Amniotic epithelial cell (primary cell): ENCODE measurements at regions not wholly inside any gene's neighbourhood (a gene's known extent, or its start where the extent isn't known, plus 50 kb on each side); places are given as distances from the start of the nearest gene placed in this dataset.
A peak's percentile ranks its signal among the peaks of the same experiment; 100 is the strongest.

Experiments used
- DNase-seq: peaks from one replicate; pipeline ENCODE4 v3.0.0-alpha.2; 2010; ENCODE audit warnings: low read depth

DNA sequence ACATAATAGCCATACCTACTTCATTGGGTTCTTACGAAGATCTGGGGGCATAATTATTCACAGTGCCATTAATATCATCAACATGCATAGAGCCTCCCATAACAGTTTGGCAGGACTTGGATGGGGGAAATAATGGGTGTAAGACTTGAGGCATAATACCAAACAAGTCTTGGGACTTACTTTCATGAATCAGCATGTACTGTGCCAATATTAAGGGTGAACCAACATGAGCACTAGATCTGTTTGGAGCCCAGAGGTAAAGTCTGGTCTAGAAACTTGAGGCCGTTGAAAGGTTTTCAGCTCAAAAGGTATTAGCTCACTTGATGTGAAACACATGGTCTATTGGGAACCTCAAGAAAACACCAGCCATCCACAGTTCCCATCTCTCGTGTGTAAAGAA, 56.7 kb upstream of the ZC3H11B start:
- DNase-seq = no peak

DNA sequence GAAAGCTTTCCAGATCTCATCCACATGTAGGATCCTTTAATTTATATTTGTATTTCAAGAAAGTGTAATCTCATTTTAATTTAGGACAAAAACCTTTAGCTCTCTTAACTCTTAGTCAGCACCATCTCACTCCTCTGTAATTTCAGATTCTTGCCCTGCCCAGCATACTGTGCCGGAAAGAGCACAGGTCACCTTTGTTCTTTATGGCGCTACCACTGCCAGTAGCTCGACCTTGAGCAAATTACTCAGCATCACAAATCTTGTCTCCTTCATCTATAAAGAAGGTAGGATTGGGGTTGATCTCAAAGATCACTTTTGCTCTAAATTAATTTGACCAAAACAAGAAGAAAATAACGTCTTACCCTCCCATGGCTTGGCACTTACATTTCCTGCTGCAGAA, 56.1 kb upstream of the ZC3H11B start:
- no peak for DNase-seq

DNA sequence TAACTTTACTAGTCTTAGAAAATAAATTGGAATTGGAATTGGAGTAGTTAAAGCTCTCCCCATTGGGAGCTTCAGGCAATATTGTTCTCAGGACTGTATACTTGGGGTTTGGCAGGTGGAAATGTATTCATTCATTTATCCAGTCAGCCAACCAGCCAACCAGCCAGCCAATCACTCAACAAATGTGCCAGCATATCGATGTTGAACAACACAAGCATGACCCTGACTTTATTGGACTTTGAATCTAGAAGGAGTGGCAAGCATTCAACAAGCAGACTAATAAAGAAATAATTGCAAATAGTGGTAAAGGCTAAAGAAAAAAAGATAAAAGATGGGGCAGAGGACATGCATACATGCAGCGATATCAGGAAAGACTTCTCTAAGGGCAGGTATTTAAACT, 55.5 kb upstream of the ZC3H11B start:
- DNase-seq = no peak

DNA sequence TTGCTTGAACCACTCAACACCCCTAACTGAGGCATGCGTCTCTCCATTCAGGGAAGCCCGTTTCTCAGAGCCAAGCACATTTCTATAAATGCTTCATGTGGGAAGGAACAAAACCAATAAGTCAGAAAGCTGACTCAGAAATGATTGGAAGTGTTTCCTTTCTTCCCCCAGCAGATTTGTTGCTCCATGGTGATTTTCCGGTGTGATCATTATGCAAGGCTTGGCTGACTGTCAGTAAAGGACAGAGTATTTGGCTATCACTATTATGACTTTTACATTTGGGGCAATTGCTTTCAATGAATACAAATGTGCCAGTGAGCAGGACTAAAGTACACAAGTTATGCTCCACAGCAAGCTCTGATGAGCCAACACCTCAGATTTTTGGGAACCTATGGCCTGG, 53.3 kb upstream of the ZC3H11B start:
- peak; percentile 25 for DNase-seq

DNA sequence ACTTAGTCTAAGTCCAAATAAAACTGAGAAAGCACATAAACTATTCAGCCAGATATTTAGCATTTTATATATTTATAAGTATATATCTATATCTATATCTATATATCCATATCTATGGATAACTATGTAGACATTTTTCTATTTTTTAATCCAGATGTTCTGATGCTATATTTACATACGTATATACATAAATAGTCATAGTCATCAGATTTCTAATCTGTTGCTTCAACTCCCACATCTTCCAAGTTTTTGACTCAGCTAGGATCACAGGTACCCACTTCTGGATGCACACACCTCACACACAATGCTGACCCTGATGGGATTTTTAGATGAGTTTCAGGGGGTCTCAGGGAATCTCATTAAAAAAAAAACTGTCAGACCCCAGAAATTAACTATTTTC, 52.2 kb upstream of the ZC3H11B start:
- no peak for DNase-seq

DNA sequence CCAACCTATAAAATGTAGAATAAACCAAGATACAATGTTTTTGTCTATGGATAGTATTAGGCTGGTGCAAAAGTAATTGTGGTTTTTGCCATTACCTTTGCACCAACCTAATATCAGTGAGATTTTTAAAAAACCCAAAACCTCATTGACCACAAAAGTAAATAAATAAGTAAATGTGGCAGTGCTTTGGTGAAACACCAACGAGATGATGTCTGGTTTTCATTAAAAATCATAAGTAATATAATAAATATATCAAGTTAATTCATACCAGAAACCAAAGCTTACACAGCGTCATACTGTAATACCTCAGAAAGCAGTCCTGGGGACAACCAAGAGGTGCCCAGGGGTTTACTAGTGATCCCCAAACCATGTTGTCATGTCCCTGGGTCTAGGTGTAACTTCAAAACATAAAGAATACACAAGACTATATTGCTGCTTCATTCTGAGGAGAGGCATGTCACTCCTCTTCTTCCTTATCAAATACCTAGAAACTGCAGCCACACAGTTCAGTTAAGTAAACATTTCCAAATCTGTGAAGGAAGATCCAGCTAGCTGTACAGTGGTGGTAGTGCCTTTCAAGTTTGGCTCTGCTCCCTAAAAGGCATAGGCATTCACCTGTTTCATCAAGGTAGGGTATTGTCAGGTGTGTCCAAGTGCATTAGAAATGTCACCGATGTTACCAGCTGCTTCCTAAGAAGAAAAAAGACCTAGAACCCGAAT, 51.6 kb upstream of the ZC3H11B start:
- DNase-seq = no peak
